HEK293 (cell line): ENCODE measurements at regions not wholly inside any gene's neighbourhood (a gene's known extent, or its start where the extent isn't known, plus 50 kb on each side); places are given as distances from the start of the nearest gene placed in this dataset.

Experiments used
- CTCF ChIA-PET: fragments of 350-600 bp; formaldehyde crosslinking; extraction: SDS; loops from one replicate; lab custom pipeline; 2021; ENCODE audit warnings: antibody characterized with exemption; lab: Yijun Ruan, JAX
- POLR2A ChIA-PET: fragments of 300-600 bp; formaldehyde crosslinking; extraction: SDS; loops from one replicate; lab custom pipeline; 2020; ENCODE audit warnings: antibody characterized with exemption, inconsistent platforms; lab: Yijun Ruan, JAX
- H3K27ac ChIP-seq: fragments of 200-500 bp; sonication (Bioruptor generic); 2 replicates; pipeline ENCODE4 v1.5.1; 2014; ENCODE audit warnings: low read depth, low read length, control low read depth, inconsistent platforms; ENCODE audit errors: extremely low read depth
- H3K36me3 ChIP-seq, 2 experiments: fragments of 200-500 bp in 1 of 2; sonication (Bioruptor generic) in 1 of 2; 1 replicate in 1 of 2; 2 replicates in 1 of 2; pipeline ENCODE4 v1.5.1; 2014 to 2017; ENCODE audit warnings: inconsistent platforms in 2 of 2, low read length in 2 of 2; ENCODE audit not compliant: control insufficient read depth in 2 of 2, insufficient read depth in 1 of 2
- H3K4me1 ChIP-seq: fragments of 200-500 bp; sonication (Bioruptor generic); 2 replicates; pipeline ENCODE4 v1.5.1; 2014; ENCODE audit warnings: mild to moderate bottlenecking, low read length, inconsistent platforms; ENCODE audit not compliant: control insufficient read depth, insufficient read depth
- H3K4me3 ChIP-seq: 2 replicates; pipeline ENCODE4 v1.5.1; 2011; ENCODE audit warnings: low read depth, mild to moderate bottlenecking, control low read depth, low read length, moderate library complexity
- H3K9me3 ChIP-seq: fragments of 200-500 bp; sonication (Bioruptor generic); 2 replicates; pipeline ENCODE4 v1.5.1; 2014; ENCODE audit warnings: low read depth, low read length, inconsistent platforms; ENCODE audit not compliant: control insufficient read depth, insufficient read depth
- FEZF1 ChIP-seq: fragments of 450-650 bp; formaldehyde crosslinking; IDR thresholded peaks from 2 replicates; pipeline ENCODE4 v1.5.1; 2016; ENCODE audit warnings: missing biosample characterization, missing genetic modification characterization
- GFI1B ChIP-seq: fragments of 450-650 bp; formaldehyde crosslinking; IDR thresholded peaks from 2 replicates; pipeline ENCODE4 v1.5.1; 2016; ENCODE audit warnings: missing biosample characterization, missing genetic modification characterization
- GLIS1 ChIP-seq: fragments of 450-650 bp; formaldehyde crosslinking; IDR thresholded peaks from 2 replicates; pipeline ENCODE4 v1.5.1; 2016; ENCODE audit warnings: missing biosample characterization, missing genetic modification characterization
- GLIS2 ChIP-seq: fragments of 450-650 bp; formaldehyde crosslinking; IDR thresholded peaks from 2 replicates; pipeline ENCODE4 v1.5.1; 2016; ENCODE audit warnings: missing biosample characterization, missing genetic modification characterization
- KLF10 ChIP-seq: fragments of 450-650 bp; IDR thresholded peaks from 2 replicates; pipeline ENCODE4 v1.5.1; 2018; ENCODE audit warnings: missing biosample characterization, mild to moderate bottlenecking, missing genetic modification characterization
- MEIS1 ChIP-seq: sonication (generic); formaldehyde crosslinking; IDR thresholded peaks from 2 replicates; pipeline ENCODE4 v1.8.1; 2022; ENCODE audit warnings: missing genetic modification reagents, mild to moderate bottlenecking, borderline replicate concordance
- SCRT1 ChIP-seq: fragments of 450-650 bp; formaldehyde crosslinking; IDR thresholded peaks from 2 replicates; pipeline ENCODE4 v1.5.1; 2016; ENCODE audit warnings: missing biosample characterization, missing genetic modification characterization, borderline replicate concordance
- SP7 ChIP-seq: fragments of 450-650 bp; formaldehyde crosslinking; IDR thresholded peaks from 2 replicates; pipeline ENCODE4 v1.5.1; 2016; ENCODE audit warnings: missing biosample characterization, missing genetic modification characterization
- ZBTB48 ChIP-seq: fragments of 450-650 bp; formaldehyde crosslinking; IDR thresholded peaks from 2 replicates; pipeline ENCODE4 v1.5.1; 2016; ENCODE audit warnings: missing biosample characterization, missing genetic modification characterization
- ZNF114 ChIP-seq: fragments of 450-650 bp; formaldehyde crosslinking; IDR thresholded peaks from 2 replicates; pipeline ENCODE4 v1.5.0; 2017; ENCODE audit warnings: missing biosample characterization, missing genetic modification characterization
- ZNF174 ChIP-seq: fragments of 450-650 bp; formaldehyde crosslinking; IDR thresholded peaks from 2 replicates; pipeline ENCODE4 v1.5.0; 2017; ENCODE audit warnings: missing biosample characterization, mild to moderate bottlenecking, missing genetic modification characterization
- ZNF175 ChIP-seq: fragments of 450-650 bp; formaldehyde crosslinking; IDR thresholded peaks from 2 replicates; pipeline ENCODE4 v1.5.1; 2016; ENCODE audit warnings: missing biosample characterization, missing genetic modification characterization
- ZNF248 ChIP-seq: fragments of 450-650 bp; formaldehyde crosslinking; IDR thresholded peaks from 2 replicates; pipeline ENCODE4 v1.5.1; 2017; ENCODE audit warnings: missing biosample characterization, missing genetic modification characterization
- ZNF341 ChIP-seq: fragments of 450-650 bp; formaldehyde crosslinking; IDR thresholded peaks from 2 replicates; pipeline ENCODE4; 2016; ENCODE audit warnings: low read depth, missing biosample characterization, missing genetic modification characterization
- ZNF37A ChIP-seq: fragments of 450-650 bp; IDR thresholded peaks from 2 replicates; pipeline ENCODE4 v1.5.1; 2018; ENCODE audit warnings: missing biosample characterization, missing genetic modification characterization
- ZNF391 ChIP-seq: fragments of 450-650 bp; formaldehyde crosslinking; IDR thresholded peaks from 2 replicates; pipeline ENCODE4 v1.5.1; 2016; ENCODE audit warnings: low read depth, missing biosample characterization, missing genetic modification characterization, borderline replicate concordance
- ZNF394 ChIP-seq: fragments of 450-650 bp; formaldehyde crosslinking; IDR thresholded peaks from 2 replicates; pipeline ENCODE4 v1.5.1; 2016; ENCODE audit warnings: missing biosample characterization, missing genetic modification characterization, mild to moderate bottlenecking, moderate library complexity, borderline replicate concordance
- ZNF416 ChIP-seq: fragments of 450-650 bp; formaldehyde crosslinking; IDR thresholded peaks from 2 replicates; pipeline ENCODE4 v1.5.1; 2016; ENCODE audit warnings: missing biosample characterization, missing genetic modification characterization
- ZNF426 ChIP-seq: fragments of 450-650 bp; formaldehyde crosslinking; IDR thresholded peaks from 2 replicates; pipeline ENCODE4 v1.5.1; 2017; ENCODE audit warnings: missing biosample characterization, missing genetic modification characterization, mild to moderate bottlenecking, inconsistent platforms, moderate library complexity
- ZNF449 ChIP-seq: fragments of 450-650 bp; formaldehyde crosslinking; IDR thresholded peaks from 2 replicates; pipeline ENCODE4 v1.5.1; 2017; ENCODE audit warnings: missing biosample characterization, mild to moderate bottlenecking, missing genetic modification characterization, moderate library complexity
- ZNF473 ChIP-seq: fragments of 450-650 bp; formaldehyde crosslinking; IDR thresholded peaks from 2 replicates; pipeline ENCODE4 v1.5.1; 2017; ENCODE audit warnings: missing biosample characterization, missing genetic modification characterization
- ZNF510 ChIP-seq: fragments of 450-650 bp; formaldehyde crosslinking; IDR thresholded peaks from 2 replicates; pipeline ENCODE4 v1.5.1; 2018; ENCODE audit warnings: mild to moderate bottlenecking, missing genetic modification characterization, missing biosample characterization; ENCODE audit not compliant: insufficient replicate concordance
- ZNF521 ChIP-seq: fragments of 450-650 bp; formaldehyde crosslinking; IDR thresholded peaks from 2 replicates; pipeline ENCODE4 v1.5.1; 2017; ENCODE audit warnings: missing biosample characterization, mild to moderate bottlenecking, missing genetic modification characterization
- ZNF544 ChIP-seq: fragments of 450-650 bp; formaldehyde crosslinking; IDR thresholded peaks from 2 replicates; pipeline ENCODE4 v1.5.0; 2017; ENCODE audit warnings: missing biosample characterization, missing genetic modification characterization
- ZNF548 ChIP-seq: fragments of 450-650 bp; formaldehyde crosslinking; IDR thresholded peaks from 2 replicates; pipeline ENCODE4 v1.5.1; 2016; ENCODE audit warnings: missing biosample characterization, missing genetic modification characterization
- ZNF561 ChIP-seq: fragments of 450-650 bp; IDR thresholded peaks from 2 replicates; pipeline ENCODE4 v1.5.1; 2018; ENCODE audit warnings: missing biosample characterization, missing genetic modification characterization, borderline replicate concordance
- ZNF571 ChIP-seq: fragments of 450-650 bp; formaldehyde crosslinking; IDR thresholded peaks from 2 replicates; pipeline ENCODE4 v1.5.0; 2017; ENCODE audit warnings: missing biosample characterization, missing genetic modification characterization
- ZNF585B ChIP-seq: fragments of 450-650 bp; formaldehyde crosslinking; IDR thresholded peaks from 2 replicates; pipeline ENCODE4 v1.5.1; 2016; ENCODE audit warnings: missing biosample characterization, missing genetic modification characterization
- ZNF658 ChIP-seq: fragments of 450-650 bp; formaldehyde crosslinking; IDR thresholded peaks from 2 replicates; pipeline ENCODE4; 2016; ENCODE audit warnings: missing biosample characterization, missing genetic modification characterization
- ZNF768 ChIP-seq: fragments of 450-650 bp; formaldehyde crosslinking; IDR thresholded peaks from 2 replicates; pipeline ENCODE4 v1.5.1; 2018; ENCODE audit warnings: missing biosample characterization, mild to moderate bottlenecking, missing genetic modification characterization
- ZNF830 ChIP-seq: fragments of 450-650 bp; IDR thresholded peaks from 2 replicates; pipeline ENCODE4 v1.5.0; 2018; ENCODE audit warnings: missing biosample characterization, missing genetic modification characterization, low read depth, mild to moderate bottlenecking, moderate library complexity
- ZNF843 ChIP-seq: fragments of 450-650 bp; formaldehyde crosslinking; IDR thresholded peaks from 2 replicates; pipeline ENCODE4 v1.5.1; 2016; ENCODE audit warnings: missing biosample characterization, missing genetic modification characterization
- TF ChIP-seq, protein P1 (sequence below): fragments of 450-650 bp; formaldehyde crosslinking; IDR thresholded peaks from 2 replicates; pipeline ENCODE4 v1.5.1; 2016; ENCODE audit warnings: missing biosample characterization, missing genetic modification characterization
- TF ChIP-seq, protein P2 (sequence below): fragments of 450-650 bp; formaldehyde crosslinking; IDR thresholded peaks from 2 replicates; pipeline ENCODE4 v1.5.1; 2017; ENCODE audit warnings: missing biosample characterization, missing genetic modification characterization

DNA sequence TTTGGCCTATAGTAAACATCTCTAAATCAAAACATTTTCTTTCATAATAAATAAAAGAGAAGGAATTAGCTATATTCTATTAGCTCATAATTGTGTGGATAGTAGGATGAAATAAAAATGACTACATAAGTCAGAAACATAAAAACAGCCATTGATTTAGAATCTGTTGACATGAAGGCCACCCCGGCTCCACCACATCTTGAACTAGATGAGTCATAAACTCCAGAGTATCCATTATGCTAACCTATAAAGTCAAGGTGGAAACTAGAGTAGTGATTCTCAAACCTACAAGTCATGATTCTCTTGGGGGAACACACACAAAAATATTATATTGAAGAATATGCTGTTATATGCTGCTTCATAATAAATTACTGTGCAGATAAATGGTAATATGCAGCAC lies 831.0 kb downstream of the TUSC7 start:
- 0 out of 2 replicates have a peak, but pooled peaks cover 3% of the 10 kb centered on the region for H3K4me1 ChIP-seq
- no peak overlapping the region for H3K4me3 ChIP-seq
- TF ChIP-seq ZNF37A = 0 out of 2 replicates have a peak, but pooled peaks have one; percentile 47
- no peak for TF ChIP-seq ZNF521
- TF ChIP-seq GLIS1 (tag by site-specific recombination) = peak; percentile 50; the same call in 1 of the 2 replicates
- no peak for TF ChIP-seq ZNF510
- no peak for TF ChIP-seq ZNF473
- TF ChIP-seq ZNF114 (tag by site-specific recombination) = no peak
- TF ChIP-seq SCRT1 (tag by site-specific recombination) = no peak
- TF ChIP-seq ZNF341 (tag by site-specific recombination) = no peak
- TF ChIP-seq ZNF548 (tag by site-specific recombination) = no peak
- TF ChIP-seq ZNF174 (tag by site-specific recombination) = no peak
- no peak for TF ChIP-seq ZNF561 (tag by site-specific recombination)
- TF ChIP-seq ZNF426 (tag by site-specific recombination) = no peak
- no peak for TF ChIP-seq FEZF1
- TF ChIP-seq ZNF843 (tag by site-specific recombination) = 0 out of 2 replicates have a peak, but pooled peaks have one; percentile 27
- ChIA-PET POLR2A (no interaction called here), CTCF (interaction anchor here (0.8 kb wide), 1 partner anchor 15 kb away, joined by 3 read pairs; no protein-coding TSS in a partner anchor)
- H3K9me3 ChIP-seq = no peaks in the 10 kb centered on the region
- no peaks in the 10 kb centered on the region for H3K36me3 ChIP-seq
- H3K27ac ChIP-seq = no peak overlapping the region

- TF ChIP-seq ZNF175 (no peak), ZNF658 (no peak), ZNF768 (tag by site-specific recombination) (no peak), ZNF585B (tag by site-specific recombination) (no peak), ZBTB48 (tag by site-specific recombination) (no peak), ZNF830 (tag by site-specific recombination) (no peak), ZNF449 (tag by site-specific recombination) (no peak), KLF10 (tag by site-specific recombination) (no peak), SP7 (tag by site-specific recombination) (no peak), MEIS1 (CRISPR knock-in tag) (no peak), GFI1B (tag by site-specific recombination) (no peak), ZNF394 (tag by site-specific recombination) (no peak), ZNF544 (tag by site-specific recombination) (no peak), ZNF248 (tag by site-specific recombination) (no peak), ZNF391 (tag by site-specific recombination) (no peak), ZNF571 (no peak), ZNF416 (tag by site-specific recombination) (no peak), GLIS2 (no peak)
- TF ChIP-seq, protein P1, sequence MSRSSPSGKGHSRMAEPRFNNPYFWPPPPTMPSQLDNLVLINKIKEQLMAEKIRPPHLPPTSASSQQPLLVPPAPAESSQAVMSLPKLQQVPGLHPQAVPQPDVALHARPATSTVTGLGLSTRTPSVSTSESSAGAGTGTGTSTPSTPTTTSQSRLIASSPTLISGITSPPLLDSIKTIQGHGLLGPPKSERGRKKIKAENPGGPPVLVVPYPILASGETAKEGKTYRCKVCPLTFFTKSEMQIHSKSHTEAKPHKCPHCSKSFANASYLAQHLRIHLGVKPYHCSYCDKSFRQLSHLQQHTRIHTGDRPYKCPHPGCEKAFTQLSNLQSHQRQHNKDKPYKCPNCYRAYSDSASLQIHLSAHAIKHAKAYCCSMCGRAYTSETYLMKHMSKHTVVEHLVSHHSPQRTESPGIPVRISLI = no peak
- TF ChIP-seq, protein P2, sequence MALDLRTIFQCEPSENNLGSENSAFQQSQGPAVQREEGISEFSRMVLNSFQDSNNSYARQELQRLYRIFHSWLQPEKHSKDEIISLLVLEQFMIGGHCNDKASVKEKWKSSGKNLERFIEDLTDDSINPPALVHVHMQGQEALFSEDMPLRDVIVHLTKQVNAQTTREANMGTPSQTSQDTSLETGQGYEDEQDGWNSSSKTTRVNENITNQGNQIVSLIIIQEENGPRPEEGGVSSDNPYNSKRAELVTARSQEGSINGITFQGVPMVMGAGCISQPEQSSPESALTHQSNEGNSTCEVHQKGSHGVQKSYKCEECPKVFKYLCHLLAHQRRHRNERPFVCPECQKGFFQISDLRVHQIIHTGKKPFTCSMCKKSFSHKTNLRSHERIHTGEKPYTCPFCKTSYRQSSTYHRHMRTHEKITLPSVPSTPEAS = no peak
- POLR2A ChIA-PET = no interaction called here
- CTCF ChIA-PET = no interaction called here
These were observed 832.1 kb downstream of the TUSC7 start for GRCh38 chr3:117541721-117542120.

More at GRCh38 chr3:117541721-117542120, 832.1 kb downstream of the TUSC7 start:
- Histone ChIP-seq H3K4me3 (no peak overlapping the region), H3K9me3 (no peaks in the 10 kb centered on the region), H3K36me3 (no peaks in the 10 kb centered on the region), H3K4me1 (0 out of 2 replicates have a peak, but pooled peaks cover 3% of the 10 kb centered on the region), H3K27ac (no peak overlapping the region)
